GM12878 (cell line): ENCODE measurements at regions not wholly inside any gene's neighbourhood (a gene's known extent, or its start where the extent isn't known, plus 50 kb on each side); places are given as distances from the start of the nearest gene placed in this dataset.

Experiments
- ATAC-seq: fragments of 200-7000 bp; cut with Tn5 transposase; 3 replicates; pipeline ENCODE4 v1.9.1; 2020; ENCODE audit warnings: mild to moderate bottlenecking, moderate library complexity
- BruUV-seq: library from RNA; stranded (reverse); fragments of 400-500 nt; replicated peaks from 2 replicates; lab custom pipeline; 2021; lab: Mats Ljungman, UMichigan
- CTCF ChIA-PET: fragments of 300-600 bp; sonication (Branson Sonifier 250); formaldehyde crosslinking; extraction: SDS; loops from one replicate; lab custom pipeline; 2021; ENCODE audit warnings: inconsistent platforms; lab: Yijun Ruan, JAX
- POLR2A ChIA-PET: fragments of 350-600 bp; formaldehyde crosslinking; extraction: SDS; loops from one replicate; lab custom pipeline; 2021; ENCODE audit warnings: inconsistent platforms; lab: Charles Lee
- RAD21 ChIA-PET: fragments of 300-600 bp; sonication (Branson Sonifier 250); formaldehyde crosslinking; loops from one replicate; lab custom pipeline; 2023; ENCODE audit warnings: antibody characterized with exemption; ENCODE audit not compliant: unreplicated experiment; lab: Charles Lee
- SMC1A ChIA-PET: fragments of 300-600 bp; sonication (Branson Sonifier 250); formaldehyde crosslinking; loops from one replicate; lab custom pipeline; 2023; ENCODE audit not compliant: unreplicated experiment, uncharacterized antibody; lab: Charles Lee
- DNase-seq: peaks from one replicate; pipeline ENCODE4 v3.0.0-alpha.2; 2011; ENCODE audit warnings: low read depth, low spot score
- FAIRE-seq: peaks from 3 replicates; lab custom pipeline; 2011; peaks lifted over from hg19 to GRCh38; lab: Jason Lieb, UNC
- H2AFZ ChIP-seq: 2 replicates; pipeline ENCODE4 v1.6.0; 2011; ENCODE audit warnings: low read depth, low read length, control low read depth; ENCODE audit not compliant: control insufficient read depth
- H3K27ac ChIP-seq: 2 replicates; pipeline ENCODE4 v1.5.1; 2011; ENCODE audit warnings: control low read depth; ENCODE audit not compliant: control insufficient read depth, insufficient read depth
- H3K27me3 ChIP-seq, 2 experiments: replicated peaks in 1 of 2; 2 replicates each; pipeline versions ENCODE4 v1.6.0 to v1.6.1; 2011; ENCODE audit warnings: low read length in 1 of 2; ENCODE audit not compliant: control insufficient read depth in 2 of 2, insufficient read depth in 2 of 2
- H3K36me3 ChIP-seq, 2 experiments: 2 replicates each; pipeline ENCODE4 v1.5.1; 2011; ENCODE audit warnings: low read length in 1 of 2; ENCODE audit not compliant: control insufficient read depth in 2 of 2, insufficient read depth in 2 of 2
- H3K4me1 ChIP-seq: 2 replicates; pipeline ENCODE4 v1.6.1; 2011; ENCODE audit warnings: mild to moderate bottlenecking, low read length, moderate library complexity, mixed read lengths; ENCODE audit not compliant: control insufficient read depth, insufficient read depth
- H3K4me2 ChIP-seq: 2 replicates; pipeline ENCODE4 v1.6.0; 2011; ENCODE audit warnings: control low read depth; ENCODE audit not compliant: control insufficient read depth, insufficient read depth
- H3K4me3 ChIP-seq: fragments of 200-600 bp; sonication (generic); 2 replicates; pipeline ENCODE4 v1.5.1; 2016
- H3K79me2 ChIP-seq: 2 replicates; pipeline ENCODE4 v1.6.0; 2011; ENCODE audit warnings: low read length; ENCODE audit not compliant: control insufficient read depth, insufficient read depth
- H3K9ac ChIP-seq: 2 replicates; pipeline ENCODE4 v1.8.0; 2011; ENCODE audit warnings: low read length, control low read depth, mixed read lengths; ENCODE audit not compliant: control insufficient read depth, insufficient read depth
- H3K9me3 ChIP-seq: replicated peaks from 3 replicates; pipeline ENCODE4 v1.5.1; 2011; ENCODE audit warnings: mild to moderate bottlenecking, low read length; ENCODE audit not compliant: control insufficient read depth, insufficient read depth
- H4K20me1 ChIP-seq: 2 replicates; pipeline ENCODE4 v1.6.0; 2011; ENCODE audit not compliant: control insufficient read depth, insufficient read depth
- ATF7 ChIP-seq: fragments of 450-650 bp; IDR thresholded peaks from 2 replicates; pipeline ENCODE4 v1.6.1; 2016; ENCODE audit warnings: low read depth, mild to moderate bottlenecking
- CBX3 ChIP-seq: fragments of 200-600 bp; sonication (generic); IDR thresholded peaks from 2 replicates; pipeline ENCODE4 v1.6.1; 2016; ENCODE audit warnings: low read depth, borderline replicate concordance
- E2F8 ChIP-seq: fragments of 450-650 bp; IDR thresholded peaks from 2 replicates; pipeline ENCODE4 v1.6.1; 2018; ENCODE audit warnings: mild to moderate bottlenecking, low read depth, moderate library complexity; ENCODE audit not compliant: partially characterized antibody
- E4F1 ChIP-seq: fragments of 450-650 bp; IDR thresholded peaks from 2 replicates; pipeline ENCODE4 v1.6.1; 2018; ENCODE audit warnings: borderline replicate concordance, mild to moderate bottlenecking; ENCODE audit not compliant: partially characterized antibody
- FOS ChIP-seq: IDR thresholded peaks from 3 replicates; pipeline ENCODE4 v1.6.1; 2011; ENCODE audit warnings: borderline replicate concordance; ENCODE audit not compliant: insufficient read length; ENCODE audit errors: extremely low read depth
- KAT2A ChIP-seq: conservative IDR thresholded peaks from 2 replicates; pipeline ENCODE4 v1.6.1; 2011; ENCODE audit warnings: low read depth, low read length; ENCODE audit not compliant: control insufficient read depth
- NFXL1 ChIP-seq: fragments of 450-650 bp; IDR thresholded peaks from 2 replicates; pipeline ENCODE4 v1.6.1; 2017; ENCODE audit warnings: antibody characterized with exemption, mild to moderate bottlenecking, borderline replicate concordance
- RELA ChIP-seq: fragments of 450-650 bp; IDR thresholded peaks from 2 replicates; pipeline ENCODE4 v1.8.0; 2014; ENCODE audit warnings: borderline replicate concordance; ENCODE audit not compliant: partially characterized antibody
- SREBF1 ChIP-seq: IDR thresholded peaks from 2 replicates; pipeline ENCODE4 v1.6.1; 2012; ENCODE audit warnings: mild to moderate bottlenecking, low read length
- in situ Hi-C: fragments of 300-500 bp; cut with MboI; formaldehyde crosslinking; loops from 9 replicates; pipeline ENCODE4 v1.14.3; 2018; ENCODE audit warnings: mixed read lengths
- intact Hi-C: fragments of 100-400 bp; cut with micrococcal nuclease; formaldehyde crosslinking; loops from one replicate; pipeline ENCODE4 v1.14.2; 2022; ENCODE audit not compliant: unreplicated experiment
- TF ChIP-seq, protein P1 (sequence below): fragments of 450-650 bp; IDR thresholded peaks from 2 replicates; pipeline ENCODE4 v1.6.1; 2016; ENCODE audit warnings: mild to moderate bottlenecking

- no peak for TF ChIP-seq E2F8
- TF ChIP-seq KAT2A = no peak
- TF ChIP-seq SREBF1 = no peak
- TF ChIP-seq, all 136 proteins: peak for 0
Measured at GRCh38 chr13:88074794-88075510, 403.8 kb downstream of the SLITRK5 start (continued).

DNA sequence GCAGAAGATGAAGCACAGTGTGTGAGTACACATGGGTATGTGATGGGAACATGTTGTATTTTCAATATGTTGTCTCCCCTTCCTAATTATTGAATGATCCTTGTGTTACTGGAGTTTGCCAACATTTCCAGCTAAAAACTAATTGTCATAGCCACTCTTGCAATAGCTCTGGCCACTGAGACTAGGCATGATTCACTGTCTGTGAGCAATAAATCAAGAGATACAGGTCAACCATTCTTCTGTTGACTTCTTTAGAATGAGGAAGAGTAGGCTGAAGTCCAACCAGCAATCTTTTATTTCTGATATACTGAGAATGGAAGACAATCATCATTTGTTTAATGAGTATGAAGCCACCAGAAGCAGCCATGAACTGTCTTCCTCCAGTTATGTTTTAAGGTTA is 413.9 kb downstream of the SLITRK5 start:
- in situ Hi-C loops = no loop called here
- FAIRE-seq = no peak
- H3K36me3 ChIP-seq = no peaks in the 10 kb centered on the region
- no peak for DNase-seq
- RAD21 ChIA-PET = no interaction called here
- POLR2A ChIA-PET = interaction anchor here (0.6 kb wide), 1 partner anchor 58 kb away, joined by 3 read pairs; no protein-coding TSS in a partner anchor
- H3K79me2 ChIP-seq = no peaks in the 10 kb centered on the region
- H3K9me3 ChIP-seq = no peaks in the 10 kb centered on the region
- SMC1A ChIA-PET = no interaction called here
- H3K4me1 ChIP-seq = no peaks in the 10 kb centered on the region
- no peak overlapping the region for H3K27ac ChIP-seq
- H2AFZ ChIP-seq = no peak overlapping the region
- H3K27me3 ChIP-seq = no peaks in the 10 kb centered on the region
- H3K4me3 ChIP-seq = no peak overlapping the region
- no peak overlapping the region for H3K4me2 ChIP-seq
- no peak for TF ChIP-seq ATF7
- TF ChIP-seq NFXL1 = no peak
- TF ChIP-seq RELA = no peak
- TF ChIP-seq FOS = no peak
- no peak for TF ChIP-seq E4F1
- TF ChIP-seq, protein P1, sequence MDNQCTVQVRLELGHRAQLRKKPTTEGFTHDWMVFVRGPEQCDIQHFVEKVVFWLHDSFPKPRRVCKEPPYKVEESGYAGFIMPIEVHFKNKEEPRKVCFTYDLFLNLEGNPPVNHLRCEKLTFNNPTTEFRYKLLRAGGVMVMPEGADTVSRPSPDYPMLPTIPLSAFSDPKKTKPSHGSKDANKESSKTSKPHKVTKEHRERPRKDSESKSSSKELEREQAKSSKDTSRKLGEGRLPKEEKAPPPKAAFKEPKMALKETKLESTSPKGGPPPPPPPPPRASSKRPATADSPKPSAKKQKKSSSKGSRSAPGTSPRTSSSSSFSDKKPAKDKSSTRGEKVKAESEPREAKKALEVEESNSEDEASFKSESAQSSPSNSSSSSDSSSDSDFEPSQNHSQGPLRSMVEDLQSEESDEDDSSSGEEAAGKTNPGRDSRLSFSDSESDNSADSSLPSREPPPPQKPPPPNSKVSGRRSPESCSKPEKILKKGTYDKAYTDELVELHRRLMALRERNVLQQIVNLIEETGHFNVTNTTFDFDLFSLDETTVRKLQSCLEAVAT = no peak
- no peak for TF ChIP-seq CBX3
- intact Hi-C loops = no loop called here
- BruUV-seq = no TSS peak
- H3K9ac ChIP-seq = no peak overlapping the region
- CTCF ChIA-PET = interaction anchor here (1.8 kb wide), 1 partner anchor 16 kb away, joined by 4 read pairs; no protein-coding TSS in a partner anchor
- no peak for ATAC-seq
- H4K20me1 ChIP-seq = no peaks in the 10 kb centered on the region
